Activated CD4-positive, alpha-beta T cell treated with anti-CD3 and anti-CD28 coated beads, Interleukin-2, amount 50 U/mL, for 24 hours (primary cell): ENCODE measurements at regions not wholly inside any gene's neighbourhood (a gene's known extent, or its start where the extent isn't known, plus 50 kb on each side); places are given as distances from the start of the nearest gene placed in this dataset.
"Not testable (repeated sequence)": the region's sequence is repeated elsewhere in the genome, so short reads cannot be mapped to it uniquely, and the experiment has no call there.

Source experiments
- DNase-seq, 2 donors: peaks; one replicate each; pipeline ENCODE4 v3.0.0-alpha.2; 2020; ENCODE audit warnings: low read depth in 1 of 2, low spot score in 1 of 2

GRCh38 chr5:126139773-126140172, 283.4 kb upstream of the GRAMD2B start:
- DNase-seq, result no peak

GRCh38 chr5:126143622-126144021, 279.6 kb upstream of the GRAMD2B start:
- DNase-seq, result no peak

- DNase-seq, result not testable (repeated sequence)
Observed at GRCh38 chr5:126150319-126150718, 272.9 kb upstream of the GRAMD2B start.

GRCh38 chr5:126155298-126155697, 267.9 kb upstream of the GRAMD2B start:
- not testable (repeated sequence) for DNase-seq

GRCh38 chr5:126166368-126166767, 256.8 kb upstream of the GRAMD2B start:
- DNase-seq, result no peak

GRCh38 chr5:126168785-126169184, 254.4 kb upstream of the GRAMD2B start:
- DNase-seq, result no peak

- no peak for DNase-seq
Observed at GRCh38 chr5:126171916-126172315, 251.3 kb upstream of the GRAMD2B start.

GRCh38 chr5:126172812-126173211, 250.4 kb upstream of the GRAMD2B start:
- DNase-seq, result no peak

- DNase-seq, result no peak
Observed at GRCh38 chr5:126178521-126178920, 244.7 kb upstream of the GRAMD2B start.

- no peak for DNase-seq
Observed at GRCh38 chr5:126182971-126183695, 240.1 kb upstream of the GRAMD2B start.

- DNase-seq, result no peak
Observed at GRCh38 chr5:126184474-126184873, 238.7 kb upstream of the GRAMD2B start.

GRCh38 chr5:126186210-126186609, 237.0 kb upstream of the GRAMD2B start:
- DNase-seq, result no peak

- no peak for DNase-seq
Observed at GRCh38 chr5:126188804-126189203, 234.4 kb upstream of the GRAMD2B start.

- DNase-seq, result no peak
Observed at GRCh38 chr5:126189231-126189630, 234.0 kb upstream of the GRAMD2B start.

- DNase-seq, result no peak
Observed at GRCh38 chr5:126189862-126190261, 233.3 kb upstream of the GRAMD2B start.

GRCh38 chr5:126192226-126192625, 231.0 kb upstream of the GRAMD2B start:
- DNase-seq, result no peak

- no peak for DNase-seq
Observed at GRCh38 chr5:126195410-126196100, 227.7 kb upstream of the GRAMD2B start.

- DNase-seq, result no peak
Observed at GRCh38 chr5:126198531-126198930, 224.7 kb upstream of the GRAMD2B start.

- DNase-seq, result no peak
Observed at GRCh38 chr5:126199467-126199866, 223.7 kb upstream of the GRAMD2B start.

- no peak for DNase-seq
Observed at GRCh38 chr5:126208691-126209090, 214.5 kb upstream of the GRAMD2B start.

- no peak for DNase-seq
Observed at GRCh38 chr5:126210955-126211354, 212.3 kb upstream of the GRAMD2B start.

GRCh38 chr5:126219616-126220015, 203.6 kb upstream of the GRAMD2B start:
- DNase-seq, result no peak

GRCh38 chr5:126220725-126221124, 202.5 kb upstream of the GRAMD2B start:
- DNase-seq, result no peak
